Left colon (tissue), 2 donors: ENCODE measurements at regions not wholly inside any gene's neighbourhood (a gene's known extent, or its start where the extent isn't known, plus 50 kb on each side); places are given as distances from the start of the nearest gene placed in this dataset.

Experiments
- ATAC-seq: fragments of 200-7000 bp; cut with Tn5 transposase; one replicate; pipeline ENCODE4 v1.9.1; 2020; ENCODE audit warnings: mild to moderate bottlenecking, moderate library complexity
- DNase-seq, 2 donors: peaks; one replicate each; pipeline ENCODE4 v3.0.0-alpha.2; 2020
- intact Hi-C, 2 donors: fragments of 100-400 bp; cut with DNase I in 1 of 2; cut with micrococcal nuclease in 1 of 2; formaldehyde crosslinking; loops; one replicate each; pipeline versions ENCODE4 v1.11.2 to v1.14.0; 2022; cut with DNase I, micrococcal nuclease
- donor health status: DM: no; HTN: no; CAD: no.
- donor health status: DM: yes; HTN: yes; CAD: no.

DNA sequence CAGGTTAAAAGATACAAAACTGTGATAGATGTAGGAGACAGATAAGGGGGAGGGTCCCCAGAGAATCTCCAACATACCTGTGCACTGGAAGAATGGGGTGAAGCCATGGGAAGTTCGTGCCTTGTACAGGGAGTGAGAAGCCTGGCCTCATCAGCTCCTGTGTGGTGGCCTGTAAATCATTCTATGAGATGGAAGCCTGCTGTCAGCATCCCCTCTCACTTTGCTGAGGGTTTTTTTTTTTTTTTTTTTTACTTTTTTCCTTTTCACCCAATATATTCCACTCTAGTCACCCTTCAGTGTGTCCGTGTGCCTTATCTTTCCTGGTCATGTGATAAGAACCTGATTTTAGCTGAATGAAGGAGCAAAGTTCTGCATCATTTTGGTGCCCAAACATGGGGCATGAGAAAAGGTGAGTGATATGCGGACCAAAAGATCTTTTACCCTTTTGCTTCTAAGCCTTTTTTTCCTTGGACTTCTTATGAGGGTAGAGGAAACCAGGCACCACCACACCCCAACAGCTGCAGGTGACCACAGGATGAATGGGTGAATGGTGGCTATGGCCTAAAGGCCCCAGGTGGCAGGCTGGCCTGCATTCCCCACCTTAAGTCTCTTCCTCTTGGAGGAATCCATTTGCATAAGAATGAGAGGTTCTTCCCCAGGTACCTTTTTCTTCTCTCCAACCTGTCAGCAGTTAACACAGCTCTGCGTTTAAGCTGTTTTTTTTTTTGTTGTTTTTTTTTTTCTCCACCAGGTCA, 1345.0 kb downstream of the NSUN3 start:
- DNase-seq = no peak
- intact Hi-C loops = no loop called here
- no peak for ATAC-seq

DNA sequence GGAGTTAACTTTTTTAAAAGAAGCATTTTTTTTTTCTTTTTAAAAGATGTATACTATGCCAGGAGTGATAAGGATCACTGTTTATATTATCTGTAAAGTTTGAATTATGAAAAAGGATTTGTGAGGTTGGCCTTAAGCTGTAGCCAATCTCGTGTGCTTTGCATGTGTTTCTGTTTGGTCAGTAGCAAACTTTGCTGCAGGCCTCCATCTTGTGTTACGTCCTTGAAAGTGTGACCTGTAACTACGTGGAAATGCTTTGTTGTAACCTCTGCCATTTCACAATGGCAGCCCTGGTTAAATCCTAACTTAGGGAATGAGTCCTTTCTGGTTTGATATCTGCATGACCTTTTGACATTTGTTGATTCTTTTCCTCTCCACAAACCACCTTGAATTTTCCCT, 1345.6 kb downstream of the NSUN3 start:
- DNase-seq (no peak), ATAC-seq (no peak)
- intact Hi-C loops = no loop called here

DNA sequence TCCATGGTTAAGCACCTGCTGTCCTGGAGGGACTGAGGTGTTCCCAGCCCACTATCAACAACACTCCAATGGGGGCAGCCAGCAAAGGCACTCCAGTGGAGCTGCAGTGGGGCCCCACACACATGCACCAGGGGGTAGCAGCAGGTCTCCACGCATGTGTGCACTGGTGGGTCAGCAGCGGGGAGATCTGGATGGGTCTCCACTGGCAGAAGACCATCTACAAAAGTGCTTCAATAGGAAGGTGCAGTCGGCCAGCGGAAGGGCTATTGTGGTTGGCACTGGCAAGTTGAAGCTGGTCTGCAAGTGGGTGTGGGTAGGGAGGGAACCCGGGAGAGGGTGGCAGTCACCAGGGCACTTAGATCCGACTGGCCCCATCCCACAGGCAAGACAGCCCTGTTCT, 1355.4 kb downstream of the NSUN3 start:
- intact Hi-C loops = no loop called here
- ATAC-seq (no peak), DNase-seq (no peak)

DNA sequence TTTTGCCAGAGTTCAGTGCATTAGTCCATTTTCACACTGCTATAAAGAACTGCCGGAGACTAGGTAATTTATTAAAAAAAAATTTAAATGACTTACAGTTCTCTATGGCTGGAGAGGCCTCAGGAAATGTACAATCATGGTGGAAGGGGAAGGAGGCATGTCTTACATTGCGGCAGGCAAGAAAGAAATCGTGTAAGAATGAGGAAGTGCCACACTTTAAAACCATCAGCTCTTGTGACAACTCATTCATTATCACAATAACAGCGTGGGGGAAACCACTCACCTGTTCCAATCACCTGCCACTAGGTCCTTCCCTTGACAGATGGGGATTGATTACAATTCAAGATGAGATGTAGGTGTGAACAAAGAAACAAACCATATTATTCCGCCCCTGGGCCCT, 1361.4 kb downstream of the NSUN3 start:
- no peak for DNase-seq
- no peak for ATAC-seq
- intact Hi-C loops = no loop called here

DNA sequence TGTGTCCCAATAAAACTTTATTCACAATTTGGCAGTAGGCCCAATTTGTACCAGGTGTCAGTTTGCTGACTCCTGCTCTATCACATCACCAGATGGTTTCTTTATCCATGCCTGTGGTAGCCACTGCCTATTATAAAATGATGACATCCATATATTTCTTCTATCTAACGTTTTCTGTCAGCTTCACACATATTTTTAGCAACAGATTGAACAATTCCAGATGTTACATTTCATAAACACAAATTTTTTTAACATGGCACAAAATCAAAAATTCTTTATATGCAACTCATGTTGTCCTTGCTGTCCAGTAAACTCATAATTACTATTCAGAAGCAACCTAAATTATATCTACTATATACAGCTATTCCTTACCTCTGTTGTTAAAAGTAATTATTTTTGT, 1371.6 kb downstream of the NSUN3 start:
- DNase-seq = no peak
- no peak for ATAC-seq
- intact Hi-C loops = no loop called here

GRCh38 chr3:95437409-95437808, 1374.5 kb downstream of the NSUN3 start:
- no peak for ATAC-seq
- intact Hi-C loops = no loop called here
- DNase-seq = no peak

GRCh38 chr3:95438274-95438673, 1375.4 kb downstream of the NSUN3 start:
- intact Hi-C loops = no loop called here
- DNase-seq = no peak
- no peak for ATAC-seq

DNA sequence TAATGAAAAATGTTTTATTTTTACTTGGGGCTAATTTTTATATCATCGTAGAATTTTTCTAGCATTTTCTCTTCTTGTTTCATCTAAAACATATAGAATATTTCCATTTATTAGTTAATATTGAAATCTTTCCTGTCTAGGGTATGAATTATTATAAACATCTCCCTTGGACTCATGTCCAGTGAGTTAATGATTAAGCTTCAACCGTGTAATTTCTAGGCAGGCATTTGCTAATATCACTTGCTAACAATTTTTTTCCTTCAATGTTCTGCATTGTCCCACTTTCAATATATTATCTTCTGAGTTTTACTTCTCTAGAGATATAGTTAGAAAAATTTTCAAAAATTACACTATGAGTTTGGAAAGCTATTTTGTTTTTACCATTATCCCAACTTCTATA, 1371.6 kb upstream of the EPHA6 start:
- intact Hi-C loops = no loop called here
- DNase-seq = no peak
- ATAC-seq = no peak

- DNase-seq (no peak), ATAC-seq (no peak)
- intact Hi-C loops = no loop called here
Observed at GRCh38 chr3:95449841-95450240, 1364.6 kb upstream of the EPHA6 start.

GRCh38 chr3:95453242-95453641, 1361.2 kb upstream of the EPHA6 start:
- DNase-seq = no peak
- intact Hi-C loops = no loop called here
- ATAC-seq = no peak

GRCh38 chr3:95456835-95457234, 1357.6 kb upstream of the EPHA6 start:
- DNase-seq = no peak
- no peak for ATAC-seq
- intact Hi-C loops = no loop called here

GRCh38 chr3:95459706-95460105, 1354.7 kb upstream of the EPHA6 start:
- intact Hi-C loops = no loop called here
- DNase-seq = no peak
- no peak for ATAC-seq

DNA sequence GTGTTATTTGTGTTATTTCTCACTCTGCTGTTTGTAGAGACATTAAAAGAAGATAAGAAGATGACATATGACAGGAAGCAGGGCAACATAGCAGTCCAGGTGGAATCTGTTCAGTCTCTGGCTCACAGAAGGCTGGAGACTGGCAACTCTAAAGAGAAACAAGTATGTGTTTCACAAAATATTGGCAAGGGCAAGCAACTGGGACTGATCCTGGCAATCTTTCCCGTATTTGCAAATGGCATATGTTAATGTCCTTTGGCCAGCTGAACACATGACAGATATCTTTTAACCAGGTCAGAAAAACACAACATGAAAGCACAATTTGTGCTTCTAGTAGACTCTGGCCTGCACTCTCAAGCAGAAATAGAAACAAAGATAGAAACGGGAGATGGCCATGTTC, 1354.1 kb upstream of the EPHA6 start:
- intact Hi-C loops = no loop called here
- ATAC-seq = no peak
- no peak for DNase-seq

DNA sequence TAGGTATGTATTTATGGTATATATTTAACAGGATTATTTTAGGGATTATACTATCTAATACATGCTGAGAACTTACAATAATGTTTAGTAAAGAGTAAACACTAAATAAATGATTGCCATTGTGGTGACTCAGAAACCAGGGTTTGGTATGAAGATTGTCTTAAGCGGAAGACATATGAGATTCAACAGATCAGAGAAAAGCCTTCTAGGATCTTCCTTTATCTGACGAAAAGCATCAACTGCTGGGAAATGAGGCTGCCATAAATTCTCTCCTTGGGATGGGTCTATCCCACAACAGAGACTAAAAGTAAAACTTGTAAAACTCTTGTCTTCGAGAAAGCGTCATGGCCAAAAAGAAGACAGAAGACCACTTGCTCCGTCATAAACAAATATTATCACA, 1352.2 kb upstream of the EPHA6 start:
- no peak for DNase-seq
- intact Hi-C loops = no loop called here
- no peak for ATAC-seq

GRCh38 chr3:95464346-95464745, 1350.0 kb upstream of the EPHA6 start:
- no peak for ATAC-seq
- DNase-seq = no peak
- intact Hi-C loops = no loop called here

- DNase-seq (no peak), ATAC-seq (no peak)
- intact Hi-C loops = no loop called here
Observed at GRCh38 chr3:95468331-95468730, 1346.1 kb upstream of the EPHA6 start.

- DNase-seq = no peak
- intact Hi-C loops = no loop called here
- ATAC-seq = no peak
Observed at GRCh38 chr3:95474338-95474737, 1340.1 kb upstream of the EPHA6 start.

DNA sequence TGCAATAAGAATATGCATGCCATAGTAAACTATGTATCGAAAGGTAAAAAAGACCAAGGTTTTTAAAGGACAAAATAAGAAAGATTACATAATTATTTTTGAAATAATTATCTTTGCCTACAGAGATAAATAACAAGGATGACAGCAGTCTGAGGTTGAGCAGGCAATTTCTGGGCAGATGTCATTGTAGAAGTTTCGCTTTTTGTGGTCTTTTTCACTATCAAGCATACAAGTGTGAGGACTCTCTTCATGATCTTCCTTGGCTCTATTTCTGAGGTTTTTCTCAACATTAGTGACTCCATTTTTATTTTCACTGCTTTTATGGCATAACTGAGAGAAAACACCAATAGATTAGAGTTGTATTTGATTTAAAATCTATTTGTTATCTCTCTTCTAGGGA, 1337.9 kb upstream of the EPHA6 start:
- intact Hi-C loops = no loop called here
- ATAC-seq (no peak), DNase-seq (no peak)

GRCh38 chr3:95506174-95506573, 1308.2 kb upstream of the EPHA6 start:
- no peak for DNase-seq
- intact Hi-C loops = no loop called here
- ATAC-seq = no peak

DNA sequence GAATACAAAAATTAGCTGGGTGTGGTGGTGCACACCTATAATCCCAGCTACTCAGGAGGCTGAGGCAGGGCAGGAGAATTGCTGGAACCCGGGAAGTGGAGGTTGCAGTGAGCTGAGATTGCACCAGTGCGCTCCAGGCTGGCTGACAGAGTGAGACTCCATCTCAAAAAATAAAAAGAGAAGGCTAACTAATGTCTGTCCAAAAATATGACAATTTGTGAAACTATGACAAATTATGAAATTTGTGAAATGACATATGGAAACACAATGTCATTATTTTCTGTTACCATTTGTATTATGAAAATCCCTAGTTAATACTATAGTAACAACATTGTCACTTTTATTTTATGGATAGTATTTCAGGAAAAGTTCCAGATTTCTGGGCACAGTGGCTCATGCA, 1306.3 kb upstream of the EPHA6 start:
- ATAC-seq (no peak), DNase-seq (no peak)
- intact Hi-C loops = no loop called here

GRCh38 chr3:95511828-95512227, 1302.6 kb upstream of the EPHA6 start:
- DNase-seq (no peak), ATAC-seq (peak; percentile 48)
- intact Hi-C loops = no loop called here

- no peak for ATAC-seq
- no peak for DNase-seq
- intact Hi-C loops = no loop called here
Observed at GRCh38 chr3:95514260-95514659, 1300.1 kb upstream of the EPHA6 start.
